ENCODE measurements at regions not wholly inside any gene's neighbourhood (a gene's known extent, or its start where the extent isn't known, plus 50 kb on each side); places are given as distances from the start of the nearest gene placed in this dataset.
A peak's percentile ranks its signal among the peaks of the same experiment; 100 is the strongest.
"Not testable (repeated sequence)": the region's sequence is repeated elsewhere in the genome, so short reads cannot be mapped to it uniquely, and the experiment has no call there.

- ATAC-seq; H3K9me3 Mint-ChIP-seq; H3K4me1 ChIP-seq (ENCODE audit: control insufficient read depth, insufficient read depth, low read length); H3K4me3 ChIP-seq (ENCODE audit: low read length); DNase-seq; intact Hi-C loops (cut with micrococcal nuclease); H3K4me3 Mint-ChIP-seq; H3K27ac ChIP-seq (ENCODE audit: low read length); H3K27me3 ChIP-seq (ENCODE audit: control insufficient read depth, insufficient read depth, low read length); H3K36me3 ChIP-seq (ENCODE audit: control insufficient read depth, insufficient read depth, low read length); H3K27ac Mint-ChIP-seq; H3K9me3 ChIP-seq (ENCODE audit: control insufficient read depth, insufficient read depth, low read length); H3K36me3 Mint-ChIP-seq; H3K27me3 Mint-ChIP-seq (ENCODE audit: low read depth in 2 of 2); H3K4me1 Mint-ChIP-seq: not testable (repeated sequence)
- no CpG with 5 or more reads among the region's 8 CpGs for WGBS (ENCODE audit: insufficient coverage)
These were observed 914.7 kb downstream of the FOXD4L5 start for GRCh38 chr9:64370344-64370743.

- H3K27me3 ChIP-seq (ENCODE audit: control insufficient read depth, insufficient read depth, low read length); ATAC-seq; H3K4me1 Mint-ChIP-seq; DNase-seq; H3K4me3 Mint-ChIP-seq; H3K36me3 Mint-ChIP-seq; H3K27ac ChIP-seq (ENCODE audit: low read length); H3K36me3 ChIP-seq (ENCODE audit: control insufficient read depth, insufficient read depth, low read length); H3K9me3 Mint-ChIP-seq; H3K9me3 ChIP-seq (ENCODE audit: control insufficient read depth, insufficient read depth, low read length); intact Hi-C loops (cut with micrococcal nuclease); H3K4me1 ChIP-seq (ENCODE audit: control insufficient read depth, insufficient read depth, low read length); H3K27me3 Mint-ChIP-seq (ENCODE audit: low read depth in 2 of 2); H3K27ac Mint-ChIP-seq; H3K4me3 ChIP-seq (ENCODE audit: low read length): not testable (repeated sequence)
- WGBS (ENCODE audit: insufficient coverage) = no CpG with 5 or more reads among the region's 31 CpGs
These were observed 915.4 kb downstream of the FOXD4L5 start for GRCh38 chr9:64369644-64370043.

- H3K4me3 Mint-ChIP-seq = not testable (repeated sequence)
- WGBS (ENCODE audit: insufficient coverage) = under 1% methylated on average over 13 of the region's 44 CpGs
These were observed 915.9 kb downstream of the FOXD4L5 start for GRCh38 chr9:64369114-64369513.

GRCh38 chr9:64368644-64368942 is 916.4 kb downstream of the FOXD4L5 start:
- intact Hi-C loops (cut with micrococcal nuclease); H3K27me3 ChIP-seq (ENCODE audit: control insufficient read depth, insufficient read depth, low read length); H3K4me1 Mint-ChIP-seq; H3K27ac Mint-ChIP-seq; DNase-seq; H3K36me3 Mint-ChIP-seq; H3K4me1 ChIP-seq (ENCODE audit: control insufficient read depth, insufficient read depth, low read length); H3K27me3 Mint-ChIP-seq (ENCODE audit: low read depth in 2 of 2); H3K4me3 ChIP-seq (ENCODE audit: low read length); H3K4me3 Mint-ChIP-seq; ATAC-seq; H3K27ac ChIP-seq (ENCODE audit: low read length); H3K36me3 ChIP-seq (ENCODE audit: control insufficient read depth, insufficient read depth, low read length); H3K9me3 Mint-ChIP-seq; H3K9me3 ChIP-seq (ENCODE audit: control insufficient read depth, insufficient read depth, low read length): not testable (repeated sequence)
- WGBS (ENCODE audit: insufficient coverage) = no CpG with 5 or more reads among the region's 16 CpGs

More at GRCh38 chr9:64369114-64369513, 915.9 kb downstream of the FOXD4L5 start:
- H3K27me3 ChIP-seq (ENCODE audit: control insufficient read depth, insufficient read depth, low read length); H3K27ac ChIP-seq (ENCODE audit: low read length); H3K4me3 ChIP-seq (ENCODE audit: low read length); H3K36me3 ChIP-seq (ENCODE audit: control insufficient read depth, insufficient read depth, low read length); intact Hi-C loops (cut with micrococcal nuclease); H3K4me1 Mint-ChIP-seq; H3K27ac Mint-ChIP-seq; H3K27me3 Mint-ChIP-seq (ENCODE audit: low read depth in 2 of 2); H3K9me3 Mint-ChIP-seq; H3K9me3 ChIP-seq (ENCODE audit: control insufficient read depth, insufficient read depth, low read length); H3K36me3 Mint-ChIP-seq; H3K4me1 ChIP-seq (ENCODE audit: control insufficient read depth, insufficient read depth, low read length): not testable (repeated sequence)
- ATAC-seq (peak; percentile 77 to 89 (median 83)), DNase-seq (peak in 1 of 2 donors; percentile 33)

- H3K27me3 Mint-ChIP-seq (ENCODE audit: low read depth in 2 of 2); H3K27me3 ChIP-seq (ENCODE audit: control insufficient read depth, insufficient read depth, low read length); H3K4me1 Mint-ChIP-seq; H3K27ac ChIP-seq (ENCODE audit: low read length); H3K4me1 ChIP-seq (ENCODE audit: control insufficient read depth, insufficient read depth, low read length); ATAC-seq; H3K36me3 Mint-ChIP-seq; intact Hi-C loops (cut with micrococcal nuclease); H3K4me3 Mint-ChIP-seq; DNase-seq; H3K9me3 ChIP-seq (ENCODE audit: control insufficient read depth, insufficient read depth, low read length); H3K4me3 ChIP-seq (ENCODE audit: low read length); H3K27ac Mint-ChIP-seq; H3K36me3 ChIP-seq (ENCODE audit: control insufficient read depth, insufficient read depth, low read length); H3K9me3 Mint-ChIP-seq: not testable (repeated sequence)
- WGBS (ENCODE audit: insufficient coverage) = 0% methylated on average over 6 of the region's 47 CpGs
These were observed 917.0 kb downstream of the FOXD4L5 start for GRCh38 chr9:64367826-64368643.
